ENCODE measurements at regions not wholly inside any gene's neighbourhood (a gene's known extent, or its start where the extent isn't known, plus 50 kb on each side); places are given as distances from the start of the nearest gene placed in this dataset.

- TF ChIP-seq, protein P1, sequence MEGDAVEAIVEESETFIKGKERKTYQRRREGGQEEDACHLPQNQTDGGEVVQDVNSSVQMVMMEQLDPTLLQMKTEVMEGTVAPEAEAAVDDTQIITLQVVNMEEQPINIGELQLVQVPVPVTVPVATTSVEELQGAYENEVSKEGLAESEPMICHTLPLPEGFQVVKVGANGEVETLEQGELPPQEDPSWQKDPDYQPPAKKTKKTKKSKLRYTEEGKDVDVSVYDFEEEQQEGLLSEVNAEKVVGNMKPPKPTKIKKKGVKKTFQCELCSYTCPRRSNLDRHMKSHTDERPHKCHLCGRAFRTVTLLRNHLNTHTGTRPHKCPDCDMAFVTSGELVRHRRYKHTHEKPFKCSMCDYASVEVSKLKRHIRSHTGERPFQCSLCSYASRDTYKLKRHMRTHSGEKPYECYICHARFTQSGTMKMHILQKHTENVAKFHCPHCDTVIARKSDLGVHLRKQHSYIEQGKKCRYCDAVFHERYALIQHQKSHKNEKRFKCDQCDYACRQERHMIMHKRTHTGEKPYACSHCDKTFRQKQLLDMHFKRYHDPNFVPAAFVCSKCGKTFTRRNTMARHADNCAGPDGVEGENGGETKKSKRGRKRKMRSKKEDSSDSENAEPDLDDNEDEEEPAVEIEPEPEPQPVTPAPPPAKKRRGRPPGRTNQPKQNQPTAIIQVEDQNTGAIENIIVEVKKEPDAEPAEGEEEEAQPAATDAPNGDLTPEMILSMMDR (IDR thresholded peaks at IDR 0.05): no peak
- TF ChIP-seq POLR2A (IDR thresholded peaks at IDR 0.05): no peak
- no peak for TF ChIP-seq POLR2AphosphoS5 (IDR thresholded peaks at IDR 0.05)
Measured at GRCh38 chr4:53861856-53862610, 202.4 kb downstream of the CHIC2 start.
